ENCODE measurements at regions not wholly inside any gene's neighbourhood (a gene's known extent, or its start where the extent isn't known, plus 50 kb on each side); places are given as distances from the start of the nearest gene placed in this dataset.

- Histone ChIP-seq H3K4me3 (ENCODE audit: insufficient read depth, low read depth, low read length) (no peak overlapping the region), H4K5ac (ENCODE audit: low read depth, low read length) (no peak overlapping the region), H3K79me1 (ENCODE audit: low read depth in 1 of 2, low read length in 2 of 2) (no peaks in the 10 kb centered on the region), H3K4me2 (ENCODE audit: low read depth, low read length) (no peak overlapping the region), H2BK120ac (ENCODE audit: low read depth, low read length) (no peak overlapping the region), H2BK5ac (ENCODE audit: low read depth, low read length, poor library complexity, severe bottlenecking) (no peak overlapping the region), H4K20me1 (ENCODE audit: insufficient read depth, low read length) (no peaks in the 10 kb centered on the region), H3K14ac (replicated peaks; ENCODE audit: low read depth, low read length) (no peak overlapping the region), H3K27ac (ENCODE audit: insufficient read depth, low read length) (no peak overlapping the region), H2AK5ac (ENCODE audit: low read depth, low read length) (no peak overlapping the region), H3K4me1 (ENCODE audit: control insufficient read depth, insufficient read depth, low read length) (no peaks in the 10 kb centered on the region), H3K4ac (ENCODE audit: low read depth, low read length) (no peak overlapping the region), H2BK15ac (ENCODE audit: low read depth, low read length) (no peak overlapping the region), H3K9ac (ENCODE audit: low read depth, low read length) (no peak overlapping the region), H3K36me3 (ENCODE audit: control insufficient read depth, insufficient read depth, low read length) (no peaks in the 10 kb centered on the region), H3K27me3 (ENCODE audit: control insufficient read depth, insufficient read depth, low read length) (no peaks in the 10 kb centered on the region), H2AK9ac (replicated peaks; ENCODE audit: low read depth, low read length, poor library complexity) (no peak overlapping the region), H3K18ac (ENCODE audit: low read depth, low read length) (no peak overlapping the region), H4K91ac (ENCODE audit: insufficient read depth, low read depth, low read length) (no peak overlapping the region), H2AFZ (replicated peaks; ENCODE audit: low read length, poor library complexity) (no peak overlapping the region), H3K9me1 (ENCODE audit: insufficient read depth, low read length) (no peaks in the 10 kb centered on the region), H3K23ac (ENCODE audit: low read depth, low read length) (no peak overlapping the region), H3K56ac (ENCODE audit: extremely low read depth, insufficient read depth, low read length) (no peak overlapping the region), H3K9me3 (ENCODE audit: control insufficient read depth, insufficient read depth, low read length) (peaks cover 16% of the 10 kb centered on the region), H2BK20ac (ENCODE audit: low read depth, low read length) (no peak overlapping the region), H4K8ac (ENCODE audit: low read depth in 2 of 2, low read length in 2 of 2) (no peak overlapping the region)
- BruUV-seq (replicated peaks): no TSS peak
- TF ChIP-seq, protein P1, sequence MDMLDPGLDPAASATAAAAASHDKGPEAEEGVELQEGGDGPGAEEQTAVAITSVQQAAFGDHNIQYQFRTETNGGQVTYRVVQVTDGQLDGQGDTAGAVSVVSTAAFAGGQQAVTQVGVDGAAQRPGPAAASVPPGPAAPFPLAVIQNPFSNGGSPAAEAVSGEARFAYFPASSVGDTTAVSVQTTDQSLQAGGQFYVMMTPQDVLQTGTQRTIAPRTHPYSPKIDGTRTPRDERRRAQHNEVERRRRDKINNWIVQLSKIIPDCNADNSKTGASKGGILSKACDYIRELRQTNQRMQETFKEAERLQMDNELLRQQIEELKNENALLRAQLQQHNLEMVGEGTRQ (IDR thresholded peaks at IDR 0.05; ENCODE audit: low read depth, low read length): no peak
- TF ChIP-seq FOS (IDR thresholded peaks at IDR 0.05; ENCODE audit: low read depth, low read length) (no peak), NFE2L2 (IDR thresholded peaks at IDR 0.05; ENCODE audit: low read depth, low read length) (no peak), BHLHE40 (IDR thresholded peaks at IDR 0.05; ENCODE audit: low read depth, low read length) (no peak)
- POLR2A ChIA-PET (ENCODE audit: unreplicated experiment): no interaction called here
- intact Hi-C loops (cut with micrococcal nuclease) (no loop called here), in situ Hi-C loops (cut with MboI; ENCODE audit: low sequenced_read_pairs) (no loop called here), dilution Hi-C loops (cut with HindIII; ENCODE audit: low sequenced_read_pairs, unreplicated experiment) (no loop called here)
- ATAC-seq (ENCODE audit: low read depth) (no peak), DNase-seq (no peak)
- no CpG with 5 or more reads among the region's 12 CpGs for WGBS, 2 experiments (ENCODE audit: extremely low coverage in 2 of 2, insufficient read length in 1 of 2)
- CTCF ChIA-PET: no interaction called here
Measured at GRCh38 chr11:133740963-133741362, 104.3 kb downstream of the SPATA19 start.
